Coronary artery (tissue), 2 donors: ENCODE measurements at regions not wholly inside any gene's neighbourhood (a gene's known extent, or its start where the extent isn't known, plus 50 kb on each side); places are given as distances from the start of the nearest gene placed in this dataset.

ENCODE experiments used
- DNase-seq: peaks from one replicate; pipeline ENCODE4 v3.0.0-alpha.2; 2017; ENCODE audit warnings: low spot score
- H3K27ac ChIP-seq, 2 donors: fragments of 200-600 bp; sonication (generic); one replicate each; pipeline ENCODE4 v1.5.1; 2016 to 2019
- H3K4me3 ChIP-seq: fragments of 200-600 bp; sonication (generic); 2 replicates; pipeline ENCODE4 v1.5.1; 2016; ENCODE audit warnings: mild to moderate bottlenecking, moderate library complexity
- CTCF ChIP-seq: fragments of 200-600 bp; sonication (generic); IDR thresholded peaks from one replicate; pipeline ENCODE4 v1.5.1; 2019; ENCODE audit warnings: antibody characterized with exemption

- no peak for TF ChIP-seq CTCF
- no peak overlapping the region for H3K27ac ChIP-seq
- no peak overlapping the region for H3K4me3 ChIP-seq
- no peak for DNase-seq
These were observed 849.8 kb downstream of the NXPH1 start for GRCh38 chr7:9283246-9283645.

GRCh38 chr7:9302436-9302835, 869.0 kb downstream of the NXPH1 start:
- DNase-seq: no peak
- H3K27ac ChIP-seq: no peak overlapping the region
- TF ChIP-seq CTCF: no peak

GRCh38 chr7:9307131-9307530, 873.7 kb downstream of the NXPH1 start:
- Histone ChIP-seq H3K27ac (no peak overlapping the region), H3K4me3 (no peak overlapping the region)
- TF ChIP-seq CTCF: no peak
- no peak for DNase-seq

More at GRCh38 chr7:9302436-9302835, 869.0 kb downstream of the NXPH1 start:
- H3K4me3 ChIP-seq: no peak overlapping the region

- no peak for TF ChIP-seq CTCF
- Histone ChIP-seq H3K27ac (no peak overlapping the region), H3K4me3 (no peak overlapping the region)
- no peak for DNase-seq
These were observed 891.1 kb downstream of the NXPH1 start for GRCh38 chr7:9324513-9324912.

- H3K27ac ChIP-seq: no peak overlapping the region
- H3K4me3 ChIP-seq: no peak overlapping the region
- no peak for TF ChIP-seq CTCF
- no peak for DNase-seq
These were observed 894.9 kb downstream of the NXPH1 start for GRCh38 chr7:9328296-9328695.

GRCh38 chr7:9349625-9350024, 916.2 kb downstream of the NXPH1 start:
- H3K27ac ChIP-seq: no peak overlapping the region
- TF ChIP-seq CTCF: no peak
- no peak for DNase-seq

GRCh38 chr7:9391221-9391620, 957.8 kb downstream of the NXPH1 start:
- TF ChIP-seq CTCF: no peak

More at GRCh38 chr7:9349625-9350024, 916.2 kb downstream of the NXPH1 start:
- no peak overlapping the region for H3K4me3 ChIP-seq

More at GRCh38 chr7:9391221-9391620, 957.8 kb downstream of the NXPH1 start:
- Histone ChIP-seq H3K4me3 (no peak overlapping the region), H3K27ac (no peak overlapping the region)
- DNase-seq: no peak
